ENCODE measurements at regions not wholly inside any gene's neighbourhood (a gene's known extent, or its start where the extent isn't known, plus 50 kb on each side); places are given as distances from the start of the nearest gene placed in this dataset.

DNA sequence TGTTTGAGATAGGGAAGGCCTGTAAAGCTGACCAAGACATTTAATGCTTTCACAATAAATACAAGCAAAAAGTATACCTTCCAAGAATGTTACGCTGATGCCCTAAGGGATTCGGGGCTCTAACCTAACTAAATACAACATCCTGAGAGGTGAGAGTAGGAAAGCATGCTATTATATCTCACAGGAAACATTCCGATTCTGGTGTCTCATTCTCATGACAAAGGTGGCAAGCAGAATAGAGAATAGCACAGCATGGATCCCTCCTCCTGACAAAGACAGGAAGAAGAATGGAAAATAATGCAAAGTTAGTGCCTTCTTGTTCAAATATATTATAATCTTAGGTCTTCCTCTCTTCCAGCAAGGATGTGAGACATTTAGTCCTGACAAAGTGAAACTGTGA is 504.3 kb downstream of the TFEC start:
- H3K9me3 Mint-ChIP-seq: peaks cover 39% of the 10 kb centered on the region
- Histone ChIP-seq H4K20me1 (replicated peaks; ENCODE audit: insufficient read depth) (no peaks in the 10 kb centered on the region), H3K4me1 (ENCODE audit: insufficient read depth) (peaks cover 23% of the 10 kb centered on the region), H3F3A (replicated peaks; ENCODE audit: low read depth) (no peaks in the 10 kb centered on the region), H3K79me2 (replicated peaks; ENCODE audit: insufficient read depth) (no peaks in the 10 kb centered on the region), H3K4me2 (peak overlapping the region; percentile 22; the same call in 1 of the 2 replicates), H3K27me3 (ENCODE audit: insufficient read depth) (peaks cover 12% of the 10 kb centered on the region; the same call in 1 of the 2 replicates), H3K9me2 (ENCODE audit: insufficient read depth) (no peaks in the 10 kb centered on the region), H3K4me3 (0 out of 2 replicates have a peak overlapping the region, but pooled peaks have one; percentile 3), H3K36me3 (ENCODE audit: insufficient read depth) (0 out of 2 replicates have a peak, but pooled peaks cover 3% of the 10 kb centered on the region), H2AFZ (no peak overlapping the region), H3K27ac (ENCODE audit: low read depth) (peak overlapping the region; percentile 27; the same call in 1 of the 2 replicates)
- ATAC-seq (peak; percentile 100), DNase-seq (ENCODE audit: low spot score) (peak; percentile 95)
- H3K4me1 Mint-ChIP-seq: peaks cover 35% of the 10 kb centered on the region
- peaks cover 6% of the 10 kb centered on the region for H3K27me3 Mint-ChIP-seq (ENCODE audit: insufficient read depth, low read depth, poor library complexity)
- H3K4me3 Mint-ChIP-seq: peak overlapping the region; percentile 41; the same call in 2 of the 3 replicates
- peak overlapping the region; percentile 86 for H3K27ac Mint-ChIP-seq
- peaks cover 40% of the 10 kb centered on the region for H3K36me3 Mint-ChIP-seq (ENCODE audit: low read depth)
- TF ChIP-seq EZH2phosphoT487 (IDR thresholded peaks at IDR 0.05; ENCODE audit: unreplicated experiment) (no peak), NANOG (IDR thresholded peaks at IDR 0.05; ENCODE audit: borderline replicate concordance) (peak; percentile 91), POLR2AphosphoS5 (IDR thresholded peaks at IDR 0.05; ENCODE audit: low read depth) (peak; percentile 73)
- TF ChIP-seq, protein P1, sequence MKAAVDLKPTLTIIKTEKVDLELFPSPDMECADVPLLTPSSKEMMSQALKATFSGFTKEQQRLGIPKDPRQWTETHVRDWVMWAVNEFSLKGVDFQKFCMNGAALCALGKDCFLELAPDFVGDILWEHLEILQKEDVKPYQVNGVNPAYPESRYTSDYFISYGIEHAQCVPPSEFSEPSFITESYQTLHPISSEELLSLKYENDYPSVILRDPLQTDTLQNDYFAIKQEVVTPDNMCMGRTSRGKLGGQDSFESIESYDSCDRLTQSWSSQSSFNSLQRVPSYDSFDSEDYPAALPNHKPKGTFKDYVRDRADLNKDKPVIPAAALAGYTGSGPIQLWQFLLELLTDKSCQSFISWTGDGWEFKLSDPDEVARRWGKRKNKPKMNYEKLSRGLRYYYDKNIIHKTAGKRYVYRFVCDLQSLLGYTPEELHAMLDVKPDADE (IDR thresholded peaks at IDR 0.05): peak; percentile 87

DNA sequence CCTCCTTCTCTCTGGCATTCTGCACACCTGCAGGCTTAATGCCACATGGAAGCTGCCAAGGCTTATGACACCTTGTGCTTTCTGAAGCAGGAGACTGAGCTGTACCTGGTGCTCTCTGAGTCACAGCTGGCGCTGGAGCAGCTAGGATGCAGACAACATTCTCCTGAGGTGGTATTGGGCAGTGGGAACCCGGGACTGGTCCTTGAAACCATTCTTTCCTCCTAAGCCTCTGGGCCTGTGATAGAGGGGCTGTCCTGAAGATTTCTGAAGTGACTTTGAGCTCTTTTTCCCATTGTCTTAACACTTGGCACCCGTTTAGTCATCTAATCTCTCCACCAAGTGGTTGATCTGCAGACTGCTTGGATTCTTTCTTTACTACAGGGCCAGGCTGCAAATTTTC is 508.4 kb downstream of the TFEC start:
- peaks cover 12% of the 10 kb centered on the region; the same call in 1 of the 2 replicates for H3K27me3 ChIP-seq (ENCODE audit: insufficient read depth)
- no peak overlapping the region for H3K4me3 Mint-ChIP-seq
- DNase-seq (ENCODE audit: low spot score): no peak
- 0 out of 2 replicates have a peak, but pooled peaks cover 6% of the 10 kb centered on the region for H3K36me3 ChIP-seq (ENCODE audit: insufficient read depth)
- H3K79me2 ChIP-seq (replicated peaks; ENCODE audit: insufficient read depth): no peaks in the 10 kb centered on the region
- no peak overlapping the region for H3K4me3 ChIP-seq
- peaks cover 54% of the 10 kb centered on the region for H3K9me3 Mint-ChIP-seq
- H2AFZ ChIP-seq: no peak overlapping the region
- H3K4me1 ChIP-seq (ENCODE audit: insufficient read depth): peaks cover 11% of the 10 kb centered on the region
- ATAC-seq: no peak
- no peaks in the 10 kb centered on the region for H3F3A ChIP-seq (replicated peaks; ENCODE audit: low read depth)
- H3K27ac Mint-ChIP-seq: no peak overlapping the region
- H3K27me3 Mint-ChIP-seq (ENCODE audit: insufficient read depth, low read depth, poor library complexity): peaks cover 6% of the 10 kb centered on the region
- H4K20me1 ChIP-seq (replicated peaks; ENCODE audit: insufficient read depth): no peaks in the 10 kb centered on the region
- peaks cover 55% of the 10 kb centered on the region for H3K36me3 Mint-ChIP-seq (ENCODE audit: low read depth)
- peaks cover 9% of the 10 kb centered on the region for H3K9me2 ChIP-seq (ENCODE audit: insufficient read depth)
- H3K4me2 ChIP-seq: no peak overlapping the region
- H3K27ac ChIP-seq (ENCODE audit: low read depth): no peak overlapping the region
- peaks cover 16% of the 10 kb centered on the region for H3K4me1 Mint-ChIP-seq
- TF ChIP-seq POLR2AphosphoS5 (IDR thresholded peaks at IDR 0.05; ENCODE audit: low read depth): no peak
- TF ChIP-seq, protein P2, sequence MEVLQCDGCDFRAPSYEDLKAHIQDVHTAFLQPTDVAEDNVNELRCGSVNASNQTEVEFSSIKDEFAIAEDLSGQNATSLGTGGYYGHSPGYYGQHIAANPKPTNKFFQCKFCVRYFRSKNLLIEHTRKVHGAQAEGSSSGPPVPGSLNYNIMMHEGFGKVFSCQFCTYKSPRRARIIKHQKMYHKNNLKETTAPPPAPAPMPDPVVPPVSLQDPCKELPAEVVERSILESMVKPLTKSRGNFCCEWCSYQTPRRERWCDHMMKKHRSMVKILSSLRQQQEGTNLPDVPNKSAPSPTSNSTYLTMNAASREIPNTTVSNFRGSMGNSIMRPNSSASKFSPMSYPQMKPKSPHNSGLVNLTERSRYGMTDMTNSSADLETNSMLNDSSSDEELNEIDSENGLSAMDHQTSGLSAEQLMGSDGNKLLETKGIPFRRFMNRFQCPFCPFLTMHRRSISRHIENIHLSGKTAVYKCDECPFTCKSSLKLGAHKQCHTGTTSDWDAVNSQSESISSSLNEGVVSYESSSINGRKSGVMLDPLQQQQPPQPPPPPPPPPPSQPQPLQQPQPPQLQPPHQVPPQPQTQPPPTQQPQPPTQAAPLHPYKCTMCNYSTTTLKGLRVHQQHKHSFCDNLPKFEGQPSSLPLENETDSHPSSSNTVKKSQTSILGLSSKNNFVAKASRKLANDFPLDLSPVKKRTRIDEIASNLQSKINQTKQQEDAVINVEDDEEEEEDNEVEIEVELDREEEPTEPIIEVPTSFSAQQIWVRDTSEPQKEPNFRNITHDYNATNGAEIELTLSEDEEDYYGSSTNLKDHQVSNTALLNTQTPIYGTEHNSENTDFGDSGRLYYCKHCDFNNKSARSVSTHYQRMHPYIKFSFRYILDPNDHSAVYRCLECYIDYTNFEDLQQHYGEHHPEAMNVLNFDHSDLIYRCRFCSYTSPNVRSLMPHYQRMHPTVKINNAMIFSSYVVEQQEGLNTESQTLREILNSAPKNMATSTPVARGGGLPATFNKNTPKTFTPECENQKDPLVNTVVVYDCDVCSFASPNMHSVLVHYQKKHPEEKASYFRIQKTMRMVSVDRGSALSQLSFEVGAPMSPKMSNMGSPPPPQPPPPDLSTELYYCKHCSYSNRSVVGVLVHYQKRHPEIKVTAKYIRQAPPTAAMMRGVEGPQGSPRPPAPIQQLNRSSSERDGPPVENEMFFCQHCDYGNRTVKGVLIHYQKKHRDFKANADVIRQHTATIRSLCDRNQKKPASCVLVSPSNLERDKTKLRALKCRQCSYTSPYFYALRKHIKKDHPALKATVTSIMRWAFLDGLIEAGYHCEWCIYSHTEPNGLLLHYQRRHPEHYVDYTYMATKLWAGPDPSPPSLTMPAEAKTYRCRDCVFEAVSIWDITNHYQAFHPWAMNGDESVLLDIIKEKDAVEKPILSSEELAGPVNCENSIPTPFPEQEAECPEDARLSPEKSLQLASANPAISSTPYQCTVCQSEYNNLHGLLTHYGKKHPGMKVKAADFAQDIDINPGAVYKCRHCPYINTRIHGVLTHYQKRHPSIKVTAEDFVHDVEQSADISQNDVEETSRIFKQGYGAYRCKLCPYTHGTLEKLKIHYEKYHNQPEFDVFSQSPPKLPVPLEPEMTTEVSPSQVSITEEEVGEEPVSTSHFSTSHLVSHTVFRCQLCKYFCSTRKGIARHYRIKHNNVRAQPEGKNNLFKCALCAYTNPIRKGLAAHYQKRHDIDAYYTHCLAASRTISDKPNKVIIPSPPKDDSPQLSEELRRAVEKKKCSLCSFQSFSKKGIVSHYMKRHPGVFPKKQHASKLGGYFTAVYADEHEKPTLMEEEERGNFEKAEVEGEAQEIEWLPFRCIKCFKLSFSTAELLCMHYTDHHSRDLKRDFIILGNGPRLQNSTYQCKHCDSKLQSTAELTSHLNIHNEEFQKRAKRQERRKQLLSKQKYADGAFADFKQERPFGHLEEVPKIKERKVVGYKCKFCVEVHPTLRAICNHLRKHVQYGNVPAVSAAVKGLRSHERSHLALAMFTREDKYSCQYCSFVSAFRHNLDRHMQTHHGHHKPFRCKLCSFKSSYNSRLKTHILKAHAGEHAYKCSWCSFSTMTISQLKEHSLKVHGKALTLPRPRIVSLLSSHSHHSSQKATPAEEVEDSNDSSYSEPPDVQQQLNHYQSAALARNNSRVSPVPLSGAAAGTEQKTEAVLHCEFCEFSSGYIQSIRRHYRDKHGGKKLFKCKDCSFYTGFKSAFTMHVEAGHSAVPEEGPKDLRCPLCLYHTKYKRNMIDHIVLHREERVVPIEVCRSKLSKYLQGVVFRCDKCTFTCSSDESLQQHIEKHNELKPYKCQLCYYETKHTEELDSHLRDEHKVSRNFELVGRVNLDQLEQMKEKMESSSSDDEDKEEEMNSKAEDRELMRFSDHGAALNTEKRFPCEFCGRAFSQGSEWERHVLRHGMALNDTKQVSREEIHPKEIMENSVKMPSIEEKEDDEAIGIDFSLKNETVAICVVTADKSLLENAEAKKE (CRISPR knock-in tag; IDR thresholded peaks at IDR 0.05): no peak
- TF ChIP-seq EZH2phosphoT487 (IDR thresholded peaks at IDR 0.05; ENCODE audit: unreplicated experiment): no peak
- TF ChIP-seq ZNF114 (CRISPR knock-in tag; IDR thresholded peaks at IDR 0.05): no peak
- TF ChIP-seq STAT1 (IDR thresholded peaks at IDR 0.05; ENCODE audit: unreplicated experiment): no peak
- TF ChIP-seq, protein P3, sequence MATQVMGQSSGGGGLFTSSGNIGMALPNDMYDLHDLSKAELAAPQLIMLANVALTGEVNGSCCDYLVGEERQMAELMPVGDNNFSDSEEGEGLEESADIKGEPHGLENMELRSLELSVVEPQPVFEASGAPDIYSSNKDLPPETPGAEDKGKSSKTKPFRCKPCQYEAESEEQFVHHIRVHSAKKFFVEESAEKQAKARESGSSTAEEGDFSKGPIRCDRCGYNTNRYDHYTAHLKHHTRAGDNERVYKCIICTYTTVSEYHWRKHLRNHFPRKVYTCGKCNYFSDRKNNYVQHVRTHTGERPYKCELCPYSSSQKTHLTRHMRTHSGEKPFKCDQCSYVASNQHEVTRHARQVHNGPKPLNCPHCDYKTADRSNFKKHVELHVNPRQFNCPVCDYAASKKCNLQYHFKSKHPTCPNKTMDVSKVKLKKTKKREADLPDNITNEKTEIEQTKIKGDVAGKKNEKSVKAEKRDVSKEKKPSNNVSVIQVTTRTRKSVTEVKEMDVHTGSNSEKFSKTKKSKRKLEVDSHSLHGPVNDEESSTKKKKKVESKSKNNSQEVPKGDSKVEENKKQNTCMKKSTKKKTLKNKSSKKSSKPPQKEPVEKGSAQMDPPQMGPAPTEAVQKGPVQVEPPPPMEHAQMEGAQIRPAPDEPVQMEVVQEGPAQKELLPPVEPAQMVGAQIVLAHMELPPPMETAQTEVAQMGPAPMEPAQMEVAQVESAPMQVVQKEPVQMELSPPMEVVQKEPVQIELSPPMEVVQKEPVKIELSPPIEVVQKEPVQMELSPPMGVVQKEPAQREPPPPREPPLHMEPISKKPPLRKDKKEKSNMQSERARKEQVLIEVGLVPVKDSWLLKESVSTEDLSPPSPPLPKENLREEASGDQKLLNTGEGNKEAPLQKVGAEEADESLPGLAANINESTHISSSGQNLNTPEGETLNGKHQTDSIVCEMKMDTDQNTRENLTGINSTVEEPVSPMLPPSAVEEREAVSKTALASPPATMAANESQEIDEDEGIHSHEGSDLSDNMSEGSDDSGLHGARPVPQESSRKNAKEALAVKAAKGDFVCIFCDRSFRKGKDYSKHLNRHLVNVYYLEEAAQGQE (IDR thresholded peaks at IDR 0.05; ENCODE audit: unreplicated experiment): no peak
- TF ChIP-seq CREB1 (CRISPR knock-in tag; IDR thresholded peaks at IDR 0.05; ENCODE audit: low read depth): no peak
- TF ChIP-seq NANOG (IDR thresholded peaks at IDR 0.05; ENCODE audit: borderline replicate concordance): no peak
- TF ChIP-seq JUNB (IDR thresholded peaks at IDR 0.05; ENCODE audit: unreplicated experiment): no peak
- no peak for TF ChIP-seq ZNF331 (CRISPR knock-in tag; IDR thresholded peaks at IDR 0.05; ENCODE audit: low read depth)
